ENCODE measurements at regions not wholly inside any gene's neighbourhood (a gene's known extent, or its start where the extent isn't known, plus 50 kb on each side); places are given as distances from the start of the nearest gene placed in this dataset.
"Not testable (repeated sequence)": the region's sequence is repeated elsewhere in the genome, so short reads cannot be mapped to it uniquely, and the experiment has no call there.

- no peak overlapping the region for H3K4me3 Mint-ChIP-seq
- H3K36me3 Mint-ChIP-seq (ENCODE audit: low read depth), result no peaks in the 10 kb centered on the region
- no peak overlapping the region for H3K27ac Mint-ChIP-seq
- H3K9me3 Mint-ChIP-seq, result peaks cover 5% of the 10 kb centered on the region
- intact Hi-C loops (cut with micrococcal nuclease), result no loop called here
- CTCF ChIA-PET, result interaction anchor here (0.7 kb wide), 1 partner anchor 181 kb away, joined by 4 read pairs; no protein-coding TSS in a partner anchor
- no peaks in the 10 kb centered on the region for H3K27me3 Mint-ChIP-seq (ENCODE audit: low read depth)
- DNase-seq, result no peak
- no peaks in the 10 kb centered on the region for H3K4me1 Mint-ChIP-seq (ENCODE audit: low read depth)
These were observed 177.3 kb downstream of the DKK1 start for GRCh38 chr10:52491246-52491995.

DNA sequence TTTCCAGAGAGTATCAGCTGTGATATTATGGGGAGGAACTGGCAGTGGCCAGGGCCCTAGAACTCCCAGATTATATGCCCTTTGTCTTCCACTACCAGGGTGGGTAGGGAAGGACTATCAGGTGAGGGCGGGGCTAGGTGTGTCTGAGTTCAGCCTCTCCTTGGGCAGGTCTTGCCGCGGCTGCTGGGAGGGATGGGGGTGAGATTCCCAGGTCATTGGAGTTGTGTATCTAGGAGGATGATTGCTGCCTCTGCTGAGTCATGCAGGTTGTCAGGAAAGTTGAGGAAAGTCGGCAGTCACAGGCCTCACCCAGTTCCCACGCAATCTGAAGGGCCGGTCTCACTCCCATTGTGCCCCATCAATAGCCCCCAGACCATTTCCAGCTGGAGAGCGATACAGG, 185.2 kb downstream of the DKK1 start:
- CTCF ChIA-PET, result no interaction called here
- Mint-ChIP-seq H3K27ac (no peak overlapping the region), H3K9me3 (peaks cover 20% of the 10 kb centered on the region), H3K36me3 (ENCODE audit: low read depth) (no peaks in the 10 kb centered on the region), H3K4me1 (ENCODE audit: low read depth) (no peaks in the 10 kb centered on the region), H3K4me3 (no peak overlapping the region), H3K27me3 (ENCODE audit: low read depth) (no peaks in the 10 kb centered on the region)
- no peak for DNase-seq
- intact Hi-C loops (cut with micrococcal nuclease), result no loop called here

GRCh38 chr10:52500476-52500875, 186.4 kb downstream of the DKK1 start:
- no peak for DNase-seq
- Mint-ChIP-seq H3K27ac (no peak overlapping the region), H3K4me3 (no peak overlapping the region), H3K27me3 (ENCODE audit: low read depth) (no peaks in the 10 kb centered on the region), H3K9me3 (peaks cover 28% of the 10 kb centered on the region), H3K36me3 (ENCODE audit: low read depth) (peaks cover 1% of the 10 kb centered on the region), H3K4me1 (ENCODE audit: low read depth) (no peaks in the 10 kb centered on the region)
- CTCF ChIA-PET, result no interaction called here
- intact Hi-C loops (cut with micrococcal nuclease), result no loop called here

GRCh38 chr10:52502237-52502636, 188.2 kb downstream of the DKK1 start:
- Mint-ChIP-seq H3K4me1 (ENCODE audit: low read depth) (no peaks in the 10 kb centered on the region), H3K27ac (no peak overlapping the region), H3K27me3 (ENCODE audit: low read depth) (no peaks in the 10 kb centered on the region), H3K4me3 (no peak overlapping the region), H3K36me3 (ENCODE audit: low read depth) (peaks cover 1% of the 10 kb centered on the region), H3K9me3 (peaks cover 28% of the 10 kb centered on the region)
- no peak for DNase-seq
- CTCF ChIA-PET, result no interaction called here
- intact Hi-C loops (cut with micrococcal nuclease), result no loop called here

DNA sequence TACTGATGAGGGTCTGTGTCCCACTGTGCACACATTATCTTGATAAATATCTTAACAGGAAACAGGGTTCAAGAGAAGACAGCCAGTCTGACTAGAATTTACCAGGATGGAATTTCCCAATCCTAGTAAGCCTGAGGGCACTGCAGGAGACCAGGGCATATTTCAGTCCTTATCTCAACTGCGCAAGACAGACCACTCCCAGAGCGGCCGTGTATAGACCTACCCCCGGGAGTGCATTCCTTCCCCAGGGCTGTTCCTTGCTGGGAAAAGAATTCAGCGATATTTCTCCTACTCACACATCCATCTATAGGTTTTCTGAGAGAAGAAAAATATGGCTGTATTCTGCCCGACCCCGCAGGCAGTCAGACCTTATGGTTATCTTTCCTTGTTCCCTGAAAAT, 191.3 kb downstream of the DKK1 start:
- H3K4me3 Mint-ChIP-seq; DNase-seq; CTCF ChIA-PET; H3K36me3 Mint-ChIP-seq (ENCODE audit: low read depth); H3K27me3 Mint-ChIP-seq (ENCODE audit: low read depth); H3K27ac Mint-ChIP-seq; intact Hi-C loops (cut with micrococcal nuclease); H3K4me1 Mint-ChIP-seq (ENCODE audit: low read depth): not testable (repeated sequence)
- peaks cover 17% of the 10 kb centered on the region for H3K9me3 Mint-ChIP-seq

DNA sequence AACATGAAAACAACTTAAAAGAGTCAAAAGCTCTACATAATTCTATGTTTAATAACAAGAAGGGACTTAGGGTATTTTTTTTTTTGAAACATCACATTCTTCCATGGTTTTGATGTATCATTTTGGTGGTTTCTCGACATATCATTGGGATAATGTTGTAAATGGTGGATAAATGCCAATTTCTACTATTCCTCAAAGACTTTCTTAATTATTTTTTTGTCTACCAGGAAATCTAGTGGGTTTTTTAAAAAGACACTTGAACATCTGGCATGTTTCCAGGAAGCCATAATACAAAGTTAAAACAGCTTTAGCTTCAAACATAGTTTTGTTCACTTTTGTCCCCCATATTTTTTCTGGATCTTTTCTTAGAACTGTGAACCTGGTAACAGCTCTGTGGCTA, 200.4 kb downstream of the DKK1 start:
- H3K27me3 Mint-ChIP-seq (ENCODE audit: low read depth), result no peaks in the 10 kb centered on the region
- no peaks in the 10 kb centered on the region for H3K4me1 Mint-ChIP-seq (ENCODE audit: low read depth)
- intact Hi-C loops (cut with micrococcal nuclease), result no loop called here
- no peak for DNase-seq
- no peaks in the 10 kb centered on the region for H3K36me3 Mint-ChIP-seq (ENCODE audit: low read depth)
- peaks cover 16% of the 10 kb centered on the region for H3K9me3 Mint-ChIP-seq
- no peak overlapping the region for H3K27ac Mint-ChIP-seq
- CTCF ChIA-PET, result no interaction called here
- H3K4me3 Mint-ChIP-seq, result no peak overlapping the region

DNA sequence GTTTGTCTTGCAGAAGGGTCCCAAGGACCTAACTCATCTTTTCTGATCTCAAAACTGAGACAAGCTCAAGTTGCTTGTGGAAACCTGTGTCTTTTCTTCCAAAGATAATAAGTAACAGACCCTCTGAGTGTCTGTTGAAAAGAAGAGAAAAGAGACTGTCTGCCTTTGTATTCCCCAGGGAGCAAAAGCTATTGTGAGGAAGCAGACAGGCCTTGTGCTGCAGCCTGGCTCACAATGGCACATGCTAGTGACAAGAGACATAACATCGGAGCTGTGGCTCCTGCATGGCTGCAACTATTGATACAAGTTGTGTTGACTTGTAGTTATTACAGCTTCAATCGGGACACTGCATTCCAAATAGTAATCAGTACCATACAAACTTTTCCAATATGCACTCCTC, 202.9 kb downstream of the DKK1 start:
- H3K4me1 Mint-ChIP-seq (ENCODE audit: low read depth), result no peaks in the 10 kb centered on the region
- H3K27ac Mint-ChIP-seq, result no peak overlapping the region
- DNase-seq, result no peak
- no peak overlapping the region for H3K4me3 Mint-ChIP-seq
- H3K36me3 Mint-ChIP-seq (ENCODE audit: low read depth), result no peaks in the 10 kb centered on the region
- peaks cover 8% of the 10 kb centered on the region for H3K9me3 Mint-ChIP-seq
- CTCF ChIA-PET, result no interaction called here
- intact Hi-C loops (cut with micrococcal nuclease), result no loop called here
- no peaks in the 10 kb centered on the region for H3K27me3 Mint-ChIP-seq (ENCODE audit: low read depth)

- no peak for DNase-seq
- H3K9me3 Mint-ChIP-seq, result peaks cover 7% of the 10 kb centered on the region
- H3K4me1 Mint-ChIP-seq (ENCODE audit: low read depth), result no peaks in the 10 kb centered on the region
- no peak overlapping the region for H3K27ac Mint-ChIP-seq
- no peaks in the 10 kb centered on the region for H3K36me3 Mint-ChIP-seq (ENCODE audit: low read depth)
- intact Hi-C loops (cut with micrococcal nuclease), result no loop called here
- no peaks in the 10 kb centered on the region for H3K27me3 Mint-ChIP-seq (ENCODE audit: low read depth)
- CTCF ChIA-PET, result no interaction called here
- H3K4me3 Mint-ChIP-seq, result no peak overlapping the region
These were observed 209.6 kb downstream of the DKK1 start for GRCh38 chr10:52523696-52524095.

- H3K27me3 Mint-ChIP-seq (ENCODE audit: low read depth), result no peaks in the 10 kb centered on the region
- DNase-seq, result no peak
- no peaks in the 10 kb centered on the region for H3K4me1 Mint-ChIP-seq (ENCODE audit: low read depth)
- no peak overlapping the region for H3K27ac Mint-ChIP-seq
- intact Hi-C loops (cut with micrococcal nuclease), result no loop called here
- no peak overlapping the region for H3K4me3 Mint-ChIP-seq
- CTCF ChIA-PET, result no interaction called here
- H3K9me3 Mint-ChIP-seq, result peaks cover 12% of the 10 kb centered on the region
- no peaks in the 10 kb centered on the region for H3K36me3 Mint-ChIP-seq (ENCODE audit: low read depth)
These were observed 211.7 kb downstream of the DKK1 start for GRCh38 chr10:52525761-52526160.

GRCh38 chr10:52526251-52526823, 212.3 kb downstream of the DKK1 start:
- H3K4me1 Mint-ChIP-seq (ENCODE audit: low read depth), result no peaks in the 10 kb centered on the region
- no peaks in the 10 kb centered on the region for H3K36me3 Mint-ChIP-seq (ENCODE audit: low read depth)
- H3K27me3 Mint-ChIP-seq (ENCODE audit: low read depth), result no peaks in the 10 kb centered on the region
- H3K27ac Mint-ChIP-seq, result no peak overlapping the region
- DNase-seq, result no peak
- intact Hi-C loops (cut with micrococcal nuclease), result no loop called here
- H3K9me3 Mint-ChIP-seq, result peaks cover 13% of the 10 kb centered on the region
- no peak overlapping the region for H3K4me3 Mint-ChIP-seq
- CTCF ChIA-PET, result no interaction called here

- H3K27ac Mint-ChIP-seq, result no peak overlapping the region
These were observed 218.7 kb downstream of the DKK1 start for GRCh38 chr10:52532650-52533290.

DNA sequence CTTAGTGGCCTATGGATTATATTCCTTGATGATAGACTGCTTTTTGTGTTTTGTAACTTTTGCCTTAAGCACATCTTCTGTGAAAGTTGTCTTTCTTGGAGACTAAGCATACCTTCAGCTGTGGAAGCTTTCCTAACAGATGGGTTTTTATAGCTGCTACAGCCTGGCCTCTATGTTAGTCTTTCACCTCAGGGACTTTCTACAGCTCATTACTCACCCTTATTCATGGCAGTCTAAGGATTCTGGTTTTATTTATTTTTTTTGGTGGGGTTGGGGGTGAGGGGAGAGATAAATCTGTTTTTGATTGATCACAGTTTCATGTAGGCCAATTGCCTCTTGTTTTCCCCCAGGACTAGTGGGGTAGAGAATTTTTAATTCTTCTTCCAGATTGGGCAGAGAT, 219.9 kb downstream of the DKK1 start:
- Mint-ChIP-seq H3K27me3 (ENCODE audit: low read depth) (no peaks in the 10 kb centered on the region), H3K36me3 (ENCODE audit: low read depth) (no peaks in the 10 kb centered on the region), H3K4me1 (ENCODE audit: low read depth) (no peaks in the 10 kb centered on the region), H3K4me3 (no peak overlapping the region), H3K9me3 (peaks cover 11% of the 10 kb centered on the region), H3K27ac (no peak overlapping the region)
- CTCF ChIA-PET, result no interaction called here
- DNase-seq, result no peak
- intact Hi-C loops (cut with micrococcal nuclease), result no loop called here

More at GRCh38 chr10:52532650-52533290, 218.7 kb downstream of the DKK1 start:
- Mint-ChIP-seq H3K36me3 (ENCODE audit: low read depth) (no peaks in the 10 kb centered on the region), H3K4me1 (ENCODE audit: low read depth) (no peaks in the 10 kb centered on the region), H3K27me3 (ENCODE audit: low read depth) (no peaks in the 10 kb centered on the region), H3K4me3 (no peak overlapping the region), H3K9me3 (peaks cover 11% of the 10 kb centered on the region)
- CTCF ChIA-PET, result interaction anchor here (0.6 kb wide), 1 partner anchor 657 kb away, joined by 3 read pairs; no protein-coding TSS in a partner anchor
- intact Hi-C loops (cut with micrococcal nuclease), result no loop called here
- DNase-seq, result no peak

DNA sequence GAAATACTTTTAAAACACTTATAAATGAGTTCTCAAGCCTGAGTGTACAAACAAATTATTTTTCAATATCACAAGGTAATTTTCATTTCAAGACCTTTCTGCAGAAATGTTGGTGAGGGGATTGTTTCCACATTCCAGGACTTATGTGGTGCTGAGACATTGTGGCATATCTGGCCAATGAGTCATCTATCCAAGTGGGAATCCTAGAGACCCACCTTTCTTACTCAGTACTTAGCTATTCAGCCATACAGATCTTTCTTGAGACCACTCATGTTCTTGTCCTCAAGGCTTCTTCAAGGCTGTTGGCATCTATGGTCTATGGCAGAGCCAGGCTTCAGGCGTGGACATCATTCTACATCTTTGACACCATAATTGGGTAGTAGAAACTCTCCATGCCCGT, 225.4 kb downstream of the DKK1 start:
- no peaks in the 10 kb centered on the region for H3K36me3 Mint-ChIP-seq (ENCODE audit: low read depth)
- H3K27ac Mint-ChIP-seq, result no peak overlapping the region

More for the DNA sequence above, 225.4 kb downstream of the DKK1 start:
- Mint-ChIP-seq H3K9me3 (peaks cover 4% of the 10 kb centered on the region), H3K4me3 (no peak overlapping the region), H3K4me1 (ENCODE audit: low read depth) (no peaks in the 10 kb centered on the region), H3K27me3 (ENCODE audit: low read depth) (no peaks in the 10 kb centered on the region)
- intact Hi-C loops (cut with micrococcal nuclease), result no loop called here
- no peak for DNase-seq
- CTCF ChIA-PET, result no interaction called here
